Sigmoid colon (tissue), 4 donors: ENCODE measurements at regions not wholly inside any gene's neighbourhood (a gene's known extent, or its start where the extent isn't known, plus 50 kb on each side); places are given as distances from the start of the nearest gene placed in this dataset.

ENCODE experiments used
- CTCF ChIP-seq, 4 experiments: fragments of 450-650 bp in 3 of 4; fragments of 200-600 bp in 1 of 4; IDR thresholded peaks; one replicate each; pipeline ENCODE4 v1.5.1; 2016 to 2019; ENCODE audit warnings: antibody characterized with exemption in 4 of 4, mild to moderate bottlenecking in 3 of 4, moderate library complexity in 2 of 4
- POLR2AphosphoS5 ChIP-seq, 4 donors: sonication (generic); formaldehyde crosslinking; IDR thresholded peaks; one replicate each; pipeline ENCODE4 v1.6.1; 2017; ENCODE audit warnings: antibody characterized with exemption in 4 of 4

- TF ChIP-seq CTCF (IDR thresholded peaks at IDR 0.05) (no peak), POLR2AphosphoS5 (IDR thresholded peaks at IDR 0.05) (no peak)
These were observed 2582.2 kb downstream of the PCDH7 start for GRCh38 chr4:33302321-33302720.
